HG03442 (cell line): ENCODE measurements at regions not wholly inside any gene's neighbourhood (a gene's known extent, or its start where the extent isn't known, plus 50 kb on each side); places are given as distances from the start of the nearest gene placed in this dataset.

Experiments used
- ATAC-seq: cut with Tn5 transposase; IDR thresholded peaks from one replicate; pipeline ENCODE4 v1.9.1; 2021; ENCODE audit warnings: mild to moderate bottlenecking, moderate library complexity; ENCODE audit not compliant: unreplicated experiment

- no peak for ATAC-seq
Measured at GRCh38 chr10:31140716-31141115, 109.1 kb upstream of the ZNF438 start.

GRCh38 chr10:31142026-31142425 lies 110.4 kb upstream of the ZNF438 start:
- no peak for ATAC-seq

GRCh38 chr10:31143331-31143935 lies 111.8 kb upstream of the ZNF438 start:
- ATAC-seq: no peak

- no peak for ATAC-seq
Measured at GRCh38 chr10:31145986-31146385, 114.3 kb upstream of the ZNF438 start.

- ATAC-seq: no peak
Measured at GRCh38 chr10:31146491-31147209, 115.0 kb upstream of the ZNF438 start.

- ATAC-seq: no peak
Measured at GRCh38 chr10:31147210-31147608, 115.5 kb upstream of the ZNF438 start.

- no peak for ATAC-seq
Measured at GRCh38 chr10:31148951-31149350, 117.3 kb upstream of the ZNF438 start.

- ATAC-seq: no peak
Measured at GRCh38 chr10:31149835-31150512, 118.3 kb upstream of the ZNF438 start.

- no peak for ATAC-seq
Measured at GRCh38 chr10:31151301-31151700, 119.6 kb upstream of the ZNF438 start.

- ATAC-seq: no peak
Measured at GRCh38 chr10:31152421-31153135, 120.9 kb upstream of the ZNF438 start.

GRCh38 chr10:31153161-31153560 lies 121.5 kb upstream of the ZNF438 start:
- no peak for ATAC-seq

- no peak for ATAC-seq
Measured at GRCh38 chr10:31153692-31154091, 122.0 kb upstream of the ZNF438 start.

- ATAC-seq: no peak
Measured at GRCh38 chr10:31154996-31155395, 123.3 kb upstream of the ZNF438 start.

GRCh38 chr10:31157123-31158010 lies 125.7 kb upstream of the ZNF438 start:
- ATAC-seq: no peak

GRCh38 chr10:31158011-31158658 lies 126.5 kb upstream of the ZNF438 start:
- ATAC-seq: no peak

GRCh38 chr10:31166606-31167005 lies 134.9 kb upstream of the ZNF438 start:
- no peak for ATAC-seq

GRCh38 chr10:31170636-31171035 lies 139.0 kb upstream of the ZNF438 start:
- ATAC-seq: no peak

GRCh38 chr10:31171402-31172083 lies 139.9 kb upstream of the ZNF438 start:
- no peak for ATAC-seq

GRCh38 chr10:31172925-31173324 lies 141.3 kb upstream of the ZNF438 start:
- no peak for ATAC-seq
